HG02763 (cell line): ENCODE measurements at regions not wholly inside any gene's neighbourhood (a gene's known extent, or its start where the extent isn't known, plus 50 kb on each side); places are given as distances from the start of the nearest gene placed in this dataset.
A peak's percentile ranks its signal among the peaks of the same experiment; 100 is the strongest.

ENCODE experiments used
- ATAC-seq: cut with Tn5 transposase; IDR thresholded peaks from one replicate; pipeline ENCODE4 v1.9.1; 2021; ENCODE audit warnings: mild to moderate bottlenecking, moderate library complexity; ENCODE audit not compliant: unreplicated experiment

DNA sequence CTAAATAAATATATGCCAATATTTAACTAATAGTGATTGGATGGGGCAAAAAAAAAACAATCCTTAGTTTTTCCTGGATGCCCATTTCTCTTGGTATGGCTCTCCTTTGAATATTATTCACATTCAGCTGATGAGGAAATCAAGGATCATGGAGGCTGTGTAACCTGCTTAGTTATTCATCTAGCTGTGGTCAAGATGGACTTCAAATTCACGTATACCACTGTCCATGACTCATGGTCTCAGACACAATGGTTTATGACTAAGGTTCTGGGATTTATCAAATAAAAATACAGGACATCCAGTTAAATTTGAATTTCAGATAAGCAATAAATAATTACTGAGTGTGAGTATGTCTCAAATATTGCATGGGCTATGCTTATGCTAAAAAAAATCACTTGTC is 191.5 kb upstream of the CELF2 start:
- no peak for ATAC-seq

- no peak for ATAC-seq
Measured at GRCh38 chr10:10828623-10829022, 189.0 kb upstream of the CELF2 start.

DNA sequence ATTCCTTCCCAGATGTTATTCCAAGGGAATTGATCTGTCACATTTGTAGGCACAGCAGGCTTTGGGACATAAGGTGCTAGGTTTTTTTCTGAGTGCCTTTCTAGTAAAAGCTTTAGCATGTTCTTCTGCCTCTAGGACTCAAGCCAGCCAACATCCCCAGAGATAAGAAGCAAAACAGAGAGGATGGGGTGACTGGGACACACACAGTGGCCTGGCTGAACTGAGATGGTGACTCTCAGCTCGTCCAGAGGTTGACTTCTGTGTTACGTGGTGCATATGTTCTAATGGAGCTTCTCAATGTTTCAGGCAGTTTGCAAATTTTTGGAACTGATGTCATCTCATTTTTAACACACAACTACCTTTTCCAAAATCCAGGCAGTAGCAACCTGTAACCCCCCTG is 188.1 kb upstream of the CELF2 start:
- no peak for ATAC-seq

- ATAC-seq, result no peak
Measured at GRCh38 chr10:10830293-10830986, 187.2 kb upstream of the CELF2 start.

- ATAC-seq, result no peak
Measured at GRCh38 chr10:10831085-10831484, 186.6 kb upstream of the CELF2 start.

GRCh38 chr10:10833955-10834354 is 183.7 kb upstream of the CELF2 start:
- no peak for ATAC-seq

- ATAC-seq, result no peak
Measured at GRCh38 chr10:10844251-10844650, 173.4 kb upstream of the CELF2 start.

DNA sequence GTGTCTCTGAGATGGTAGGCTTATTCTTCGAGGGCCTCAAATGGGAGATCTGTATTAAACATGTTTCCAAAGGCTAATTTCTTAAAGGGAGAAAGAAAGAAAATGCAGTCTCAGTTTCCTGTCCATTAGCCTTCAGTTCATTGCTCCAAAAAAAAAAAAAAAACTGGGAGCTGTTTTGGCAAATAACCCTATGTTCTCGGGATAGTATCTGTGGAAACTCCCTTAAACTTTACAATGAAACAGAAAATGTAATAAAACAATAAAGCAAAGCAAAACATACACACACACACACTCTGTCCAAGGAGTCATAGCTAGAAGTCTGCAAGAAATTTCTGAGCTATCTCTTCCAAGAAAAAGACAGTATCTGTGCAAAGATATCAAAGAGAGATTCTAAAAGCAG is 172.5 kb upstream of the CELF2 start:
- no peak for ATAC-seq

DNA sequence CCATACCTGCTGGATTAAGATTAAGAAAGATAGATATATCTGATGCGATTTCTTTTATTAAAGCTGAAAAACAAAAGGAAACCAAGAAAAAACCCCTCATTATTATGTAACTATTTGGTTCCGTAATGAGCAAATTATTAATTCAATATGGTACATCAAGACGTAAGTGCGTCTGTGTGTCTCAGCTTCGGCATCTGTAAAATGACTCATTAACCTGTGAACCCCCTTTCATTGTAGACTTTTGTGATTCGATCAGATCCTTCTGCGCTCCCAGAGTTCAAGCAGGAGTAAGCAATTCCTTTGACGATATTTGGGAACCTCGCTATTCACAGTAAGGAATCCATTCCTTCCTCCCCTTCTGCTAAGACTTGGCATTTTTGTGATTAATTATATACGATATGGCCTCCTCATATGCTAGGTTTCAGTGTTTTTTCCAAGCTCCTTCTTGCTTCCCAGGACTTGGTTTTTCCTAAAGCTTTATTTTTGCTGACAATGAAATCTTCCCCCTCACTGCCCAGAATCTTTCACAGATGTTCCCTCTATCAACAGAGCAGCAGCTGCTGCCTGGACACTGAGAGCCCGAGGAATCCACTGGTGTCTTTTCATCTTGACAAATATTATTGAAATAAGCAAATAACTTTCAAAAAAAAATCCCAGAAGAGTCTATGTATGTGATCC is 171.7 kb upstream of the CELF2 start:
- no peak for ATAC-seq

DNA sequence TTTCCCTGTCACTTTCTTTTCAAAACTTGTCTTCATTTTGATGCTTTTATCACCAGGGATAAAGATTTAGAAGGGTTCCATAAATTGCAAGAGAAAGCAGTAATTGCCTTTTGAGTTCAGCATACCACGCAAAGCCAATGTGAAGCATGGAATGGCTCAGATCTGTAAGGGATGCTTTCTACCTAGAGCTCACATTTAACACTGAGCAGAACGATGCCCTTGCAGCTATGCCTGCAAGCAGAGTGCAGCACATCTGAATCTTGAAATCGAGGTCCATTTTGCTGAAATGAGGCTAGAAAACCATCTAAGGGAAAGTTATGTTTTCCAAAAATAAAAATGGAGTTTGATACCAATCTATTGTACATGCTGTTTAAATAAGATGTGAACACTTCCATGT is 171.2 kb upstream of the CELF2 start:
- no peak for ATAC-seq

DNA sequence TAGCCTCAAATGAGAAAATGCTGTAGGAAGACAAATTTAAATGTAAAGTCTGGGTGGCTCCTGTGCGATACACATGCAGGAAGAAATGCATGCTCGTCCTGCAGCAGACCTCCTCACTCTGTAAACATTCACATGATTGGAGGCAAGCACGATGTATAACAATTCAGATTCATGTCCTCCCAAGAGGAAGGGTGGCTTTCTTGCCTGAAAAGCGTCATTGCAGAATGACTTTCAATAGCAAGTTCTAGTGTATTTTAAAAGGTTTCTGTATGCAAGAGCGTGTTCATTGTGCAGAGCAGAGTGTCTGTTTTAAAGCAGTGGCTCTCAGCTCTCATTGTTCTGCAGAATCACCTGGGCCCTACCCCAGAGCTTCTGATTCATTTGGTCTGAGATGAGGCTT is 170.3 kb upstream of the CELF2 start:
- no peak for ATAC-seq

- no peak for ATAC-seq
Measured at GRCh38 chr10:10848488-10849111, 169.1 kb upstream of the CELF2 start.

- ATAC-seq, result no peak
Measured at GRCh38 chr10:10849306-10849705, 168.4 kb upstream of the CELF2 start.

- ATAC-seq, result no peak
Measured at GRCh38 chr10:10850214-10850613, 167.5 kb upstream of the CELF2 start.

- ATAC-seq, result no peak
Measured at GRCh38 chr10:10852464-10852863, 165.2 kb upstream of the CELF2 start.

- no peak for ATAC-seq
Measured at GRCh38 chr10:10853954-10854353, 163.7 kb upstream of the CELF2 start.

GRCh38 chr10:10854725-10855124 is 162.9 kb upstream of the CELF2 start:
- ATAC-seq, result peak; percentile 8

DNA sequence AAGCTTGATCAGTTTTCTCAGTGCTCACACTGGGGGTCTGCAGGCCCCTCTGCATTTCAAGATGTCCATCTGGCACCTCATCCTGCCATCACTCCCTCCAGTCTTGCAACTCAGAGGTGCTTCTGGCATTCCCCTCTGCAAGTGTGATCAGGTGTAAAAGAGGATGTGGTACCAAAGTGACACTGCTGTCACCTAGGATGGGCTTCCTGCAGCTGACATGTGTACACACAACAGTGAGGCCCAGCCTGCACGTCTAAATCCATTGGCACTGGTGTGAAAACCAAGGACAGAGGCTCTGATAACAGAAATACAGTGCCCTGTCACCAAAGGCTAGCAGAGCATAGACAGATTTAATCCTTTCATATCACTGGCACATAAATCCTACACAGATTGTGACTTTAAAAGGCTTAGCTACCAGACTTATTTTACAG is 162.5 kb upstream of the CELF2 start:
- peak; percentile 45 for ATAC-seq

- no peak for ATAC-seq
Measured at GRCh38 chr10:10860455-10860976, 157.2 kb upstream of the CELF2 start.

DNA sequence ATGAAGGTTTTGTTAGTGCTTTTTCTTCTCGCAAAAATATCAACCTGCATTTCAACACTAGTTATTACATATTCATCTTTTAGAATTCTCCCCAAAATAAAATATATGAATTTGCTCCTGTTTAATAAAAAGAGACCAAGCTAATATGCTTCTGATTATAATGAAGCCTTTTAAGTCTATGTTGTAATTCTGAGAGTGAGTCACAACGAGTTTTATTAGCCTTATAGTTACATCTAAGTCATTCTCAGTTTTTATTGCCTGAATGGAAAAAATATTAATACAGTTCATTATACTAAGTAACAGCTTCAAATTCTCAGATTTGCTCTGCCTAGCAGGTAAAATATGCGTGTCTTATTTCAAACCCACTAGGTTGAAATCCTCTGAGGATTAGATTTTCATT is 152.4 kb upstream of the CELF2 start:
- ATAC-seq, result no peak

GRCh38 chr10:10865913-10866312 is 151.8 kb upstream of the CELF2 start:
- no peak for ATAC-seq

GRCh38 chr10:10869592-10869991 is 148.1 kb upstream of the CELF2 start:
- ATAC-seq, result peak; percentile 69
